ENCODE measurements at regions not wholly inside any gene's neighbourhood (a gene's known extent, or its start where the extent isn't known, plus 50 kb on each side); places are given as distances from the start of the nearest gene placed in this dataset.

DNA sequence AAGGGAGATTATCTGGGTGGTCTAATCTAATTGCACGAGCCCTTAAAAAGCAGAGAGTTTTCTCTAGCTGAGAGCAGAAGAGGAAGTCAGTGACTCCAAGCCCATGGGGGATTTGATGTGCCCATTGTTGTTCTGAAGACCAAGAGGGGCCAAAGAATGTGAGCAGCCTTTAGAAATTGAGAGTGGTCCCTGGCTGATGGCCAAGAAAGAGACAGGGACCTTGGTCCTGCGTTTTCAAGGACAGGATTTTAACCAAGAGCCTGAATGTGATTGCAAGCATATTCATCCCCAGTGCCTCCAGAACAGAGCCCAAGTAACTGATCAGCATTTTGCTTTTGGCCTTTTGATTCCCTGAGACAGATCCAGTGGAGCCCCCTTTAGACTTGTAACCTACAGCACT lies 1353.9 kb downstream of the AACS start:
- TF ChIP-seq, protein P1, sequence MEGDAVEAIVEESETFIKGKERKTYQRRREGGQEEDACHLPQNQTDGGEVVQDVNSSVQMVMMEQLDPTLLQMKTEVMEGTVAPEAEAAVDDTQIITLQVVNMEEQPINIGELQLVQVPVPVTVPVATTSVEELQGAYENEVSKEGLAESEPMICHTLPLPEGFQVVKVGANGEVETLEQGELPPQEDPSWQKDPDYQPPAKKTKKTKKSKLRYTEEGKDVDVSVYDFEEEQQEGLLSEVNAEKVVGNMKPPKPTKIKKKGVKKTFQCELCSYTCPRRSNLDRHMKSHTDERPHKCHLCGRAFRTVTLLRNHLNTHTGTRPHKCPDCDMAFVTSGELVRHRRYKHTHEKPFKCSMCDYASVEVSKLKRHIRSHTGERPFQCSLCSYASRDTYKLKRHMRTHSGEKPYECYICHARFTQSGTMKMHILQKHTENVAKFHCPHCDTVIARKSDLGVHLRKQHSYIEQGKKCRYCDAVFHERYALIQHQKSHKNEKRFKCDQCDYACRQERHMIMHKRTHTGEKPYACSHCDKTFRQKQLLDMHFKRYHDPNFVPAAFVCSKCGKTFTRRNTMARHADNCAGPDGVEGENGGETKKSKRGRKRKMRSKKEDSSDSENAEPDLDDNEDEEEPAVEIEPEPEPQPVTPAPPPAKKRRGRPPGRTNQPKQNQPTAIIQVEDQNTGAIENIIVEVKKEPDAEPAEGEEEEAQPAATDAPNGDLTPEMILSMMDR (IDR thresholded peaks at IDR 0.05), result no peak
- no peak for TF ChIP-seq POLR2A (IDR thresholded peaks at IDR 0.05)

All from heart left ventricle (tissue), 13 donors.